ENCODE measurements at regions not wholly inside any gene's neighbourhood (a gene's known extent, or its start where the extent isn't known, plus 50 kb on each side); places are given as distances from the start of the nearest gene placed in this dataset.

DNA sequence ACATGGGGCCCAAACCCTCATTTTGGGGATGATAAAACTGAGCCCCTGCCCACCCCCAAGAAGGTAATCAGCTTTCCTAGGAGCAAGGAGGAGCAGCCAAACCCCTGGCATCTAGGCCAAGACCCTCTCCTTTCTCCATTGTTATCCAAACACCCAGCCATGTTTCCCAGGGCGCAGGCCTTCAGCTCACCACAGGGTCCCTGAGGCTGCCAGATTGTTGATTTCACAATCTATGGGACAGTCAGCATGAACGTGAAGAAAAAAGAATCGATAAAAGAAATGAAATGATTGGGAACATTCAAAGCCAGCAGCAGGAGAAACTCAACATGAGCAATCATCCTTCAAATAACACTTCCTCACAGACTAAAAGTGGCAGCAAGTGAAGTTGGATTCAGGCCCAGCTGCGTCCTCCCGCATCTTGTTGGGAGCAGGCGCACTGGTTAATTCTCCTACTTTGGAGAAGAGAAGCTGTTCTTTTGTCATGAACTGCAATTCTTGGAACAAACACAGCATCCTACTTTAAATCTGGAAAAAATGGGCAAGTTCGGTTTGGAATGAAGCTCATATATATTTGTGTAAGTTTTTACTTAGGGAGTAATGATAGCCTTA is 241.8 kb upstream of the PRDM1 start:
- TF ChIP-seq EP300 (IDR thresholded peaks at IDR 0.05; ENCODE audit: low read depth) (no peak), POLR2AphosphoS5 (IDR thresholded peaks at IDR 0.05) (no peak)
- Histone ChIP-seq H3K9me3 (no peaks in the 10 kb centered on the region), H3K27ac (no peak overlapping the region), H3K27me3 (no peaks in the 10 kb centered on the region), H3K4me3 (no peak overlapping the region), H3K4me1 (no peaks in the 10 kb centered on the region), H3K36me3 (no peaks in the 10 kb centered on the region)
- 73 to 86% methylated on average over 6 to 7 of the region's 7 CpGs for WGBS, 2 donors (ENCODE audit: low coverage in 1 of 2)
- intact Hi-C loops (cut with DNase I; ENCODE audit: low total_unique reads) (no loop called here), in situ Hi-C loops (cut with MboI; ENCODE audit: low pct_ligation_motif_present in 1 of 4, low pct_unique_long_range_greater_than_20kb in 1 of 4, low sequenced_read_pairs in 3 of 4) (no loop called here)
- no peak for DNase-seq

DNA sequence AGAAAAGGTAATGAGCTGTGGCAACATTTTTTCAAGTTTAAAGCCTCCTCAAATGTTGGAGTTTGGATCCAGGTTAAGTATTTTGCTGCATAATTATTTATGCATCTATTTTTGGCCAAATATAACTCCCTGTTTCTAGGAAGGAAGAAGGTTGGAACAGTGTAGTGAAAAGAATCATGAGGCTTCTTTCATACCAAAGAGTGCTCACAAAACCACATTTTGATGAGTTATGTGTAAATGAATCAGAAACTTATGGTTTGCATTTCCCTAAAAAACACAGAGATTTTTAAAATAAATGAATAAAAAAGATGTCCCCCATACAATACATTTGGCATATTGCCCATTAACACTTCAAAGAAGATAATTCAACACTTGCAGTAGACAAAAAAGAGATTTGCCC is 246.9 kb upstream of the PRDM1 start:
- TF ChIP-seq, protein P1, sequence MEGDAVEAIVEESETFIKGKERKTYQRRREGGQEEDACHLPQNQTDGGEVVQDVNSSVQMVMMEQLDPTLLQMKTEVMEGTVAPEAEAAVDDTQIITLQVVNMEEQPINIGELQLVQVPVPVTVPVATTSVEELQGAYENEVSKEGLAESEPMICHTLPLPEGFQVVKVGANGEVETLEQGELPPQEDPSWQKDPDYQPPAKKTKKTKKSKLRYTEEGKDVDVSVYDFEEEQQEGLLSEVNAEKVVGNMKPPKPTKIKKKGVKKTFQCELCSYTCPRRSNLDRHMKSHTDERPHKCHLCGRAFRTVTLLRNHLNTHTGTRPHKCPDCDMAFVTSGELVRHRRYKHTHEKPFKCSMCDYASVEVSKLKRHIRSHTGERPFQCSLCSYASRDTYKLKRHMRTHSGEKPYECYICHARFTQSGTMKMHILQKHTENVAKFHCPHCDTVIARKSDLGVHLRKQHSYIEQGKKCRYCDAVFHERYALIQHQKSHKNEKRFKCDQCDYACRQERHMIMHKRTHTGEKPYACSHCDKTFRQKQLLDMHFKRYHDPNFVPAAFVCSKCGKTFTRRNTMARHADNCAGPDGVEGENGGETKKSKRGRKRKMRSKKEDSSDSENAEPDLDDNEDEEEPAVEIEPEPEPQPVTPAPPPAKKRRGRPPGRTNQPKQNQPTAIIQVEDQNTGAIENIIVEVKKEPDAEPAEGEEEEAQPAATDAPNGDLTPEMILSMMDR (IDR thresholded peaks at IDR 0.05) = no peak
- TF ChIP-seq EP300 (IDR thresholded peaks at IDR 0.05; ENCODE audit: low read depth) = no peak
- no peak for TF ChIP-seq POLR2A (IDR thresholded peaks at IDR 0.05)
- TF ChIP-seq POLR2AphosphoS5 (IDR thresholded peaks at IDR 0.05) = no peak
- H3K4me3 ChIP-seq = no peak overlapping the region
- no peaks in the 10 kb centered on the region for H3K27me3 ChIP-seq
- H3K4me1 ChIP-seq = no peaks in the 10 kb centered on the region
- in situ Hi-C loops (cut with MboI; ENCODE audit: low pct_ligation_motif_present in 1 of 4, low pct_unique_long_range_greater_than_20kb in 1 of 4, low sequenced_read_pairs in 3 of 4) (no loop called here), intact Hi-C loops (cut with DNase I; ENCODE audit: low total_unique reads) (no loop called here)
- H3K27ac ChIP-seq = no peak overlapping the region
- no peaks in the 10 kb centered on the region for H3K9me3 ChIP-seq
- H3K36me3 ChIP-seq = no peaks in the 10 kb centered on the region
- DNase-seq = no peak

DNA sequence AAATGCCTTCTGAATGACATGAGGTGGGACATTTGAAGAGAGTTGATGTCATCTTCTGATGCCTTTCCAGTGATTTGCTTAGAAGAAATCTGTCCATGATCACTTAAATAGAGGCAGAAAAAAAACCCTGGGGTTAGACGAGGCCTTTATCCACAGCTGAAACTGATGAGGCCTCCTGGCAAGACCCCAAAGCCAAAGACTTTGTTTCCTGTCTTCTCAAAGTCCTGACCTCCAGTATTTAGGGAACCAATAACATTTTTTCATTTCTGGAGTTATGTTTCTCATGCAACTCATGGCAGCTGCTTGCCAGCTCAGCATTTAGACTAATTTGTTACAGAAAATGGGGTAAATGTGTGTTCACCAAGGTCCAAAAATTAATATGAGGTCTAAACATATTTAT is 248.0 kb upstream of the PRDM1 start:
- TF ChIP-seq, protein P1 (IDR thresholded peaks at IDR 0.05) = no peak
- no peak for TF ChIP-seq EP300 (IDR thresholded peaks at IDR 0.05; ENCODE audit: low read depth)
- TF ChIP-seq POLR2A (IDR thresholded peaks at IDR 0.05) = no peak
- TF ChIP-seq POLR2AphosphoS5 (IDR thresholded peaks at IDR 0.05) = no peak
- WGBS, 2 donors (ENCODE audit: low coverage in 1 of 2) = 40 to 50% methylated on average over 1 of the region's 1 CpG
- in situ Hi-C loops (cut with MboI; ENCODE audit: low pct_ligation_motif_present in 1 of 4, low pct_unique_long_range_greater_than_20kb in 1 of 4, low sequenced_read_pairs in 3 of 4) = no loop called here
- intact Hi-C loops (cut with DNase I; ENCODE audit: low total_unique reads) = no loop called here
- no peak overlapping the region for H3K27ac ChIP-seq
- no peak overlapping the region for H3K4me3 ChIP-seq
- H3K27me3 ChIP-seq = no peaks in the 10 kb centered on the region
- H3K9me3 ChIP-seq = no peaks in the 10 kb centered on the region
- DNase-seq = no peak
- H3K36me3 ChIP-seq = no peaks in the 10 kb centered on the region
- H3K4me1 ChIP-seq = no peaks in the 10 kb centered on the region

DNA sequence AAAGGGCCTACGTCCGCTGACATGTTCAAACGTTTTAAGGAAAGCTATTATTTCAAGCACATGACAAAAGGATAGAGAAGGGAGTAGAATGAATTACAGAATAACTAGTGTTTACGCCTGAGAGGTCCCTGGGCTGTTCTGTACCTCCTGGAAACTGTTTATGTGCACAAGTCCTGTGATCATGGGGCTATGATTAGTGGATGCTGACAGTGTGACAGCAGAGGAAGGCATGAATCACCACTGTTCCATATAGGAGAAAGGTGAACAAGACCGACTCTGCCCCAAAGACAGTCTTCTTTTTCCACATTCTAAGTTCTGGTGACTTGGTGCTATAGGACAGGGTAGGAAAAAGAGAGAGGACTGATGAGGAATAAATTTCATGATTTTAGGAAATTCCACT is 249.2 kb upstream of the PRDM1 start:
- intact Hi-C loops (cut with DNase I; ENCODE audit: low total_unique reads) = no loop called here
- WGBS, 2 donors (ENCODE audit: low coverage in 1 of 2) = 85 to 90% methylated on average over 5 of the region's 5 CpGs
- DNase-seq = no peak

More for the DNA sequence above, 249.2 kb upstream of the PRDM1 start:
- in situ Hi-C loops (cut with MboI; ENCODE audit: low pct_ligation_motif_present in 1 of 4, low pct_unique_long_range_greater_than_20kb in 1 of 4, low sequenced_read_pairs in 3 of 4) = no loop called here
- TF ChIP-seq POLR2AphosphoS5 (IDR thresholded peaks at IDR 0.05) (no peak), POLR2A (IDR thresholded peaks at IDR 0.05) (no peak), EP300 (IDR thresholded peaks at IDR 0.05; ENCODE audit: low read depth) (no peak)
- TF ChIP-seq, protein P1 (IDR thresholded peaks at IDR 0.05) = no peak
- H3K36me3 ChIP-seq = no peaks in the 10 kb centered on the region
- H3K4me1 ChIP-seq = no peaks in the 10 kb centered on the region
- no peaks in the 10 kb centered on the region for H3K27me3 ChIP-seq
- no peak overlapping the region for H3K4me3 ChIP-seq
- H3K27ac ChIP-seq = no peak overlapping the region
- no peaks in the 10 kb centered on the region for H3K9me3 ChIP-seq

All from transverse colon (tissue), 4 donors.